ENCODE measurements at regions not wholly inside any gene's neighbourhood (a gene's known extent, or its start where the extent isn't known, plus 50 kb on each side); places are given as distances from the start of the nearest gene placed in this dataset.
"Not testable (repeated sequence)": the region's sequence is repeated elsewhere in the genome, so short reads cannot be mapped to it uniquely, and the experiment has no call there.

GRCh38 chr16:70048083-70048482, 66.0 kb upstream of the PDPR start:
- not testable (repeated sequence) for TF ChIP-seq ELF4, ZNF384, ARNT, SP1, SUZ12 (IDR thresholded peaks at IDR 0.05)

Measured in HEK293T (cell line).